Anterior cingulate cortex (tissue), 58 donors: ENCODE measurements at regions not wholly inside any gene's neighbourhood (a gene's known extent, or its start where the extent isn't known, plus 50 kb on each side); places are given as distances from the start of the nearest gene placed in this dataset.
A peak's percentile ranks its signal among the peaks of the same experiment; 100 is the strongest.

ENCODE experiments used
- DNase-seq, 58 donors: peaks; one replicate each; lab custom pipeline; 2025; lab: John Stamatoyannopoulos, UW

DNA sequence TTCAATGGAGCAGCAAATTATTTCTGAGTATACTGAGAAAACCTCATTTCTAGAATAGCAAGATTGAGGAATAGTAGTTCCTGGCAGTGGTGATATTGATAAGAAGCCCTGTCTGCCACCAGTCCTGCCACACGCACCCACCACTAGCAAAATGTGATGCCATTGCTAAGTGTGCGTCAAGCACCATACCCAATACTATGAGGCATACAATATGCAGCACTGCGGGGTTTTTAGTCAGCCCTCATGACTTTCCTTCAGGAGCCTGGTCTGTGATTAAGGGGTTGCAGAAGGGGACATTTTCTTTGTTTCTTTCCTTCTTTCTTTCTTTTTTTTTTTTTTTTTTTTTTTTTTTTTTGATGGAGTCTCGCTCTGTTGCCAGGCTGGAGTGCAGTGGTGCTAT is 128.7 kb upstream of the USP38 start:
- no peak for DNase-seq

GRCh38 chr4:143071351-143071750 is 113.4 kb upstream of the USP38 start:
- DNase-seq, result no peak

DNA sequence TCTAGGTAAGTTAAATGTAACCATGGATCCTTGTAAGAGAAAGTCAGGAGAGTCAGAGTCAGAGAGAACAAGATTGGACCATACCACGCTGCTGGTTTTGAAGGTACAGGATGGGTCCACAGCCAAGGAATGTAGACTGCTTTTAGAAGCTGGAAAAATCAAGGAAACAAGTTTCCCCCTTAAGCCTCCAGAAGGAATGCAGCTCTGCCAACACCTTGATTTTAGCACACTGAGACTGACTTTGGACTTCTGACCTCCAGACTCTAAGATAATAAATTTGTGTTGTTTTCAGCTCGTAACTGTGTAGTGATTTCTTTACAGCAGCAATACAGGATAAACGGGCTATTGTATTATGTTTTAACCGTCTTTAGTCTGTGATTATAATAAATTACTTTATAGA is 108.0 kb upstream of the USP38 start:
- DNase-seq, result no peak

- DNase-seq, result no peak
These were observed 102.0 kb upstream of the USP38 start for GRCh38 chr4:143082701-143083100.

DNA sequence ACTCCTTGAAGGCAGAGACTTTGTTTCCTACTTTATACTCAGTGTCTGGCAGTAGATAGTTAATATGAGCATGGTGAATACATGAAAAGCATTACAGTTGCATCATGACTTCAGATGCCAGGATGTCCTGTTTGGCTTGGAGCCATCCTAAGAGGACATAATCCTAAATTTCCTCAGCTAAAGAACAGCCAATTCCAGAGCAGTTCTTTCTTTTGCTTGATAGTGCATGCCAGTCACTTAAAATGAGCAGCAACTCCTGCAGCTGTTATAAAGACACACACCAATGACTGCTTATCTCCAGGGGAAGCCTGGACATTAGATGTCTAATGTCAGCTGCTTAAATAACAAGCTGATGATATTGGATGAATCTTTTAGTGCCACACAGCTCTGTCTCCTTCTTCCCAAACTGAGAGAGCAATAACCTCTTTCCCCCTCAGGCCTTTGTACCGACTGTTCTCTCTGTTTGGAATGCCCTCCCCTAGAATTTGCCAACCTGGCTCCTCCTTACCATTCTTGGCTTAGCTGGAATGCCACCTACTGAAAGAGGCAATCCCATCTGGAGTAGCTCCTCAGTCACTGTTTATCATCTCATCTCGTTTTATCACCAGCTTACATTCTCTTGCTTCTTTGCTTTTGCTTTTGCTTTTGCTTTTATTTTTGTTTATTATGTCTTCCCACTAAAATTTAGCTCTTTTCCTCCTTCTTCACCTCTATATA is 100.8 kb upstream of the USP38 start:
- peak in 2 of 58 donors; percentile 0 to 13 for DNase-seq

GRCh38 chr4:143084566-143084965 is 100.2 kb upstream of the USP38 start:
- no peak for DNase-seq

GRCh38 chr4:143085224-143085623 is 99.5 kb upstream of the USP38 start:
- no peak for DNase-seq

DNA sequence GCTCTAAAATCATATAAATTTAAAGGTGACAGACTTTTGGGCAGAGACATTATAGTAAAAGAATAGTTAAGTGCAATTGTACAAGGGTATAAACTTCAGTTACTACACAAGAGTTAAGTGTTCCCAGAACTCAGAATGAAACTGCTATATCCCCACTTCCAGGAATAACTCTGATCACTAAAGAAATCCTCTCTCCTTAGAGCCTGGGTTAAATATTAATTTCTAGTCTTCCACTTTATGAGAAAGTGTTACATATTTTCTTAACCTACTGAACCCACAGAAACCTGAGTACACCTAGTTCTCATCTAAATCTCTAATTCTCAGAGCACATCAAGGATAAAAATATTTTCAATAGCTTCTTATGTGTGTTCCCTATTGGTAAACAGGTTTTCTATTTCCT is 99.1 kb upstream of the USP38 start:
- no peak for DNase-seq

DNA sequence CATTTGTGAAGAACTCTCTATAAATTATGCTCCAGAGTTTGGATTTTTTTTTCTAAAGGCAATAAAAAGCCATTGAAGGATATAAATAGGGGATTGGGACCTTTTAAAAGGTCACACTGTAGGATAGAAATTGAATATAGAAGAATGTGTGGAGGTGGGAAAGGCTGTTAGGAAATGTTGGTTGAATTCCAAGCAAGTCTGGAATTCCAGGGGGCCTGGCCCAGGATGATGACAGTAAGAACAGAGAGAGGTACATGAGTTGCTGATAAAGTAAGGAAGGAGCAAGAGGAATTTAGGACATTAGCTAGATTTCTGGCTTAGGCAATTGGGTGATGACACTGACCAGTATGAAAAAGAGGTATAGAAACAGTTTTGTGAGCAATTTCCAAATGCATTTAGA is 95.4 kb upstream of the USP38 start:
- no peak for DNase-seq

GRCh38 chr4:143089847-143090246 is 94.9 kb upstream of the USP38 start:
- no peak for DNase-seq

DNA sequence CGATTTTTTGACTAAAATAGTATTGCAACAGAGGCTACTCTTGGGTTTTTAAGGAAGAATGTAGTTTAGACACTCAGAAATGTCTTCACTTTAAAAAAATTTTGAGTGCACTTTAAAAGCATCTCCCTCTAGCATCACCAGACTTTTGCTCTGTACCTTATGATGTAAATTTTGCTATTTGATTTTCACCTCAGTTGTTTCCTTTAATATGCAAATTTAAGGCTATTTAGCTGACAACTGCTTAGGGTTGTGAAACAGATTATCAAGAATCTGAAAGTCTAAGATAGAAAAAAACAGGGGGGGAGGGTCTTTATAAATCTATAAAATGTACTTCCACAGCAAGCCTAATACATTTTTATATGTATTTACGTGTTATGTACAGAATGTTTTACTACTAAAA is 92.9 kb upstream of the USP38 start:
- no peak for DNase-seq

GRCh38 chr4:143095447-143095846 is 89.3 kb upstream of the USP38 start:
- DNase-seq, result no peak

DNA sequence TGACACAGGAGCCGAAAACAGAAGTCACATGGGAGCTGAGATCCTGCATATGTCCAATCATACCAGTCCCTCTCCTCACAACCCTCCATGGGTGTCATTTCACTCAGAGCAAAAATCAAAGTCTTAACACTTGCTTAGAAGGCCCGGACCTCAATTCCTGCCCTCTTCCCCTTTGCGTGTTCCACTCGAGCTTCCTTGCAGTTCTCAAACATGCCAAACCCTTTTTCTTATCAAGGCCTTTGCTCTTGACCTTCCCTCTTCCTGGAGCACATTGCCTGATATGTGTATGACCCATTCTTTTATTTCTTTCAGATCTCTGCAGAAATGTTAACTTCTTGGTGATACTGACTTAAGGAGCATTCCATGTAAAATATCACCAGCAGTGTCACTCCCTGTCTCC is 87.0 kb upstream of the USP38 start:
- DNase-seq, result no peak

GRCh38 chr4:143099693-143100092 is 85.0 kb upstream of the USP38 start:
- no peak for DNase-seq

- no peak for DNase-seq
These were observed 75.3 kb upstream of the USP38 start for GRCh38 chr4:143109376-143109775.

GRCh38 chr4:143118663-143119062 is 66.1 kb upstream of the USP38 start:
- DNase-seq, result no peak

GRCh38 chr4:143127621-143128020 is 57.1 kb upstream of the USP38 start:
- DNase-seq, result no peak

- no peak for DNase-seq
These were observed 50.7 kb upstream of the USP38 start for GRCh38 chr4:143133977-143134376.
